ENCODE measurements at regions not wholly inside any gene's neighbourhood (a gene's known extent, or its start where the extent isn't known, plus 50 kb on each side); places are given as distances from the start of the nearest gene placed in this dataset.

- POLR2A ChIA-PET, result no interaction called here
- H3K4me1 Mint-ChIP-seq, result no peaks in the 10 kb centered on the region
- DNase-seq (no peak), ATAC-seq (replicated peaks in 1 of 4) (no peak)
- H3K4me3 Mint-ChIP-seq, result no peak overlapping the region
- WGBS (ENCODE audit: insufficient coverage), result 97% methylated on average over 18 of the region's 20 CpGs
- H3K36me3 ChIP-seq (ENCODE audit: control insufficient read depth in 2 of 2, extremely low read depth in 1 of 2, insufficient read depth in 1 of 2, low read length in 1 of 2), result no peaks in the 10 kb centered on the region
- H3K4me3 ChIP-seq (ENCODE audit: control insufficient read depth in 1 of 2, extremely low read depth in 1 of 2, low read length in 1 of 2), result no peak overlapping the region
- no peaks in the 10 kb centered on the region for H3K27me3 Mint-ChIP-seq
- no peaks in the 10 kb centered on the region for H3K36me3 Mint-ChIP-seq
- H3K27me3 ChIP-seq (replicated peaks in 1 of 2; ENCODE audit: control insufficient read depth in 2 of 2, extremely low read depth in 1 of 2, insufficient read depth in 2 of 2, low read length in 1 of 2), result no peaks in the 10 kb centered on the region
- no peaks in the 10 kb centered on the region for H3K9me3 ChIP-seq
- no peaks in the 10 kb centered on the region for H3K4me1 ChIP-seq (ENCODE audit: control insufficient read depth in 1 of 2, extremely low read depth in 1 of 2, insufficient read depth in 2 of 2, low read length in 2 of 2)
- CTCF ChIA-PET, result no interaction called here
- peaks cover 8 to 24% (median 10%) of the 10 kb centered on the region in 3 donors for H3K9me3 Mint-ChIP-seq
- no peak overlapping the region for H3K27ac Mint-ChIP-seq
- H3K27ac ChIP-seq (ENCODE audit: low read length), result no peak overlapping the region
Measured at GRCh38 chr10:36819781-36820180, 305.6 kb upstream of the ANKRD30A start.

- no peaks in the 10 kb centered on the region for H3K4me1 ChIP-seq (ENCODE audit: control insufficient read depth in 1 of 2, extremely low read depth in 1 of 2, insufficient read depth in 2 of 2, low read length in 2 of 2)
- Mint-ChIP-seq H3K9me3 (peaks cover 5 to 16% (median 10%) of the 10 kb centered on the region in 3 donors), H3K27me3 (no peaks in the 10 kb centered on the region), H3K27ac (no peak overlapping the region), H3K4me3 (no peak overlapping the region), H3K36me3 (no peaks in the 10 kb centered on the region), H3K4me1 (no peaks in the 10 kb centered on the region)
- DNase-seq (no peak), ATAC-seq (replicated peaks in 1 of 4) (no peak)
- no peak overlapping the region for H3K4me3 ChIP-seq (ENCODE audit: control insufficient read depth in 1 of 2, extremely low read depth in 1 of 2, low read length in 1 of 2)
- WGBS (ENCODE audit: insufficient coverage), result 93% methylated on average over 7 of the region's 15 CpGs
- ChIA-PET CTCF (no interaction called here), POLR2A (no interaction called here)
- H3K36me3 ChIP-seq (ENCODE audit: control insufficient read depth in 2 of 2, extremely low read depth in 1 of 2, insufficient read depth in 1 of 2, low read length in 1 of 2), result no peaks in the 10 kb centered on the region
- no peaks in the 10 kb centered on the region for H3K27me3 ChIP-seq (replicated peaks in 1 of 2; ENCODE audit: control insufficient read depth in 2 of 2, extremely low read depth in 1 of 2, insufficient read depth in 2 of 2, low read length in 1 of 2)
- H3K27ac ChIP-seq (ENCODE audit: low read length), result no peak overlapping the region
- H3K9me3 ChIP-seq, result no peaks in the 10 kb centered on the region
Measured at GRCh38 chr10:36817898-36818297, 307.5 kb upstream of the ANKRD30A start.

GRCh38 chr10:36808625-36809362 is 316.6 kb upstream of the ANKRD30A start:
- ChIA-PET CTCF (no interaction called here), POLR2A (no interaction called here)
- no peak overlapping the region for H3K4me3 Mint-ChIP-seq
- H3K9me3 Mint-ChIP-seq, result peaks cover 0 to 8% (median 0%) of the 10 kb centered on the region in 3 donors
- Histone ChIP-seq H3K9me3 (no peaks in the 10 kb centered on the region), H3K27me3 (replicated peaks in 1 of 2; ENCODE audit: control insufficient read depth in 2 of 2, extremely low read depth in 1 of 2, insufficient read depth in 2 of 2, low read length in 1 of 2) (no peaks in the 10 kb centered on the region), H3K4me3 (ENCODE audit: control insufficient read depth in 1 of 2, extremely low read depth in 1 of 2, low read length in 1 of 2) (no peak overlapping the region), H3K27ac (ENCODE audit: low read length) (no peak overlapping the region), H3K4me1 (ENCODE audit: control insufficient read depth in 1 of 2, extremely low read depth in 1 of 2, insufficient read depth in 2 of 2, low read length in 2 of 2) (no peaks in the 10 kb centered on the region), H3K36me3 (ENCODE audit: control insufficient read depth in 2 of 2, extremely low read depth in 1 of 2, insufficient read depth in 1 of 2, low read length in 1 of 2) (no peaks in the 10 kb centered on the region)
- no peak for DNase-seq
- no peaks in the 10 kb centered on the region for H3K4me1 Mint-ChIP-seq
- no peaks in the 10 kb centered on the region for H3K27me3 Mint-ChIP-seq
- 79% methylated on average over 2 of the region's 2 CpGs for WGBS (ENCODE audit: insufficient coverage)
- H3K36me3 Mint-ChIP-seq, result no peaks in the 10 kb centered on the region
- no peak for ATAC-seq (replicated peaks in 1 of 4)
- no peak overlapping the region for H3K27ac Mint-ChIP-seq

GRCh38 chr10:36803229-36803628 is 322.2 kb upstream of the ANKRD30A start:
- H3K4me3 Mint-ChIP-seq, result no peak overlapping the region
- WGBS (ENCODE audit: insufficient coverage), result 25% methylated on average over 1 of the region's 6 CpGs

GRCh38 chr10:36802490-36803153 is 322.8 kb upstream of the ANKRD30A start:
- Histone ChIP-seq H3K4me1 (ENCODE audit: control insufficient read depth in 1 of 2, extremely low read depth in 1 of 2, insufficient read depth in 2 of 2, low read length in 2 of 2) (no peaks in the 10 kb centered on the region), H3K27me3 (replicated peaks in 1 of 2; ENCODE audit: control insufficient read depth in 2 of 2, extremely low read depth in 1 of 2, insufficient read depth in 2 of 2, low read length in 1 of 2) (no peaks in the 10 kb centered on the region), H3K36me3 (ENCODE audit: control insufficient read depth in 2 of 2, extremely low read depth in 1 of 2, insufficient read depth in 1 of 2, low read length in 1 of 2) (no peaks in the 10 kb centered on the region), H3K4me3 (ENCODE audit: control insufficient read depth in 1 of 2, extremely low read depth in 1 of 2, low read length in 1 of 2) (no peak overlapping the region), H3K27ac (ENCODE audit: low read length) (no peak overlapping the region), H3K9me3 (no peaks in the 10 kb centered on the region)
- Mint-ChIP-seq H3K4me1 (no peaks in the 10 kb centered on the region), H3K27ac (no peak overlapping the region), H3K4me3 (no peak overlapping the region), H3K9me3 (peaks cover 4 to 11% (median 6%) of the 10 kb centered on the region in 3 donors), H3K36me3 (no peaks in the 10 kb centered on the region), H3K27me3 (no peaks in the 10 kb centered on the region)
- 100% methylated on average over 4 of the region's 13 CpGs for WGBS (ENCODE audit: insufficient coverage)
- ATAC-seq (replicated peaks in 1 of 4) (no peak), DNase-seq (no peak)
- CTCF ChIA-PET, result no interaction called here
- POLR2A ChIA-PET, result no interaction called here

More at GRCh38 chr10:36803229-36803628, 322.2 kb upstream of the ANKRD30A start:
- ChIA-PET POLR2A (no interaction called here), CTCF (no interaction called here)
- Histone ChIP-seq H3K4me3 (ENCODE audit: control insufficient read depth in 1 of 2, extremely low read depth in 1 of 2, low read length in 1 of 2) (no peak overlapping the region), H3K4me1 (ENCODE audit: control insufficient read depth in 1 of 2, extremely low read depth in 1 of 2, insufficient read depth in 2 of 2, low read length in 2 of 2) (no peaks in the 10 kb centered on the region), H3K9me3 (no peaks in the 10 kb centered on the region), H3K27me3 (replicated peaks in 1 of 2; ENCODE audit: control insufficient read depth in 2 of 2, extremely low read depth in 1 of 2, insufficient read depth in 2 of 2, low read length in 1 of 2) (no peaks in the 10 kb centered on the region), H3K36me3 (ENCODE audit: control insufficient read depth in 2 of 2, extremely low read depth in 1 of 2, insufficient read depth in 1 of 2, low read length in 1 of 2) (no peaks in the 10 kb centered on the region), H3K27ac (ENCODE audit: low read length) (no peak overlapping the region)
- Mint-ChIP-seq H3K27ac (no peak overlapping the region), H3K9me3 (peaks cover 4 to 11% (median 6%) of the 10 kb centered on the region in 3 donors), H3K27me3 (no peaks in the 10 kb centered on the region), H3K4me1 (no peaks in the 10 kb centered on the region), H3K36me3 (no peaks in the 10 kb centered on the region)
- no peak for DNase-seq
- no peak for ATAC-seq (replicated peaks in 1 of 4)

GRCh38 chr10:36801660-36802059 is 323.7 kb upstream of the ANKRD30A start:
- H3K27ac Mint-ChIP-seq, result no peak overlapping the region

More at GRCh38 chr10:36801660-36802059, 323.7 kb upstream of the ANKRD30A start:
- no peaks in the 10 kb centered on the region for H3K4me1 ChIP-seq (ENCODE audit: control insufficient read depth in 1 of 2, extremely low read depth in 1 of 2, insufficient read depth in 2 of 2, low read length in 2 of 2)
- H3K4me1 Mint-ChIP-seq, result no peaks in the 10 kb centered on the region
- H3K27me3 ChIP-seq (replicated peaks in 1 of 2; ENCODE audit: control insufficient read depth in 2 of 2, extremely low read depth in 1 of 2, insufficient read depth in 2 of 2, low read length in 1 of 2), result no peaks in the 10 kb centered on the region
- H3K36me3 ChIP-seq (ENCODE audit: control insufficient read depth in 2 of 2, extremely low read depth in 1 of 2, insufficient read depth in 1 of 2, low read length in 1 of 2), result no peaks in the 10 kb centered on the region
- H3K4me3 ChIP-seq (ENCODE audit: control insufficient read depth in 1 of 2, extremely low read depth in 1 of 2, low read length in 1 of 2), result no peak overlapping the region
- H3K36me3 Mint-ChIP-seq, result no peaks in the 10 kb centered on the region
- H3K9me3 ChIP-seq, result no peaks in the 10 kb centered on the region
- H3K9me3 Mint-ChIP-seq, result peaks cover 4 to 11% (median 6%) of the 10 kb centered on the region in 3 donors
- DNase-seq, result no peak
- H3K27ac ChIP-seq (ENCODE audit: low read length), result no peak overlapping the region
- H3K27me3 Mint-ChIP-seq, result no peaks in the 10 kb centered on the region
- POLR2A ChIA-PET, result interaction anchor here in 1 of 2 donors (0.6 kb wide), 1 partner anchor 149 kb away, joined by 3 read pairs; no protein-coding TSS in a partner anchor
- no peak for ATAC-seq (replicated peaks in 1 of 4)
- 80% methylated on average over 1 of the region's 3 CpGs for WGBS (ENCODE audit: insufficient coverage)
- H3K4me3 Mint-ChIP-seq, result no peak overlapping the region
- CTCF ChIA-PET, result interaction anchor here in 1 of 2 donors (0.6 to 0.7 kb wide), 2 partner anchors 12 to 74 kb away, joined by 3 to 4 read pairs; no protein-coding TSS in a partner anchor
